Neural cell (in vitro differentiated cells): ENCODE measurements at regions not wholly inside any gene's neighbourhood (a gene's known extent, or its start where the extent isn't known, plus 50 kb on each side); places are given as distances from the start of the nearest gene placed in this dataset.

Experiments
- H2AFZ ChIP-seq: fragments of 200-600, 300-800 bp; sonication (generic), shearing (Covaris generic); 2 replicates; pipeline ENCODE4 v1.6.0; 2014; ENCODE audit warnings: low read depth, mild to moderate bottlenecking, antibody characterized with exemption, low read length, moderate library complexity
- H3F3A ChIP-seq: fragments of 200-600 bp; shearing (Covaris generic); 2 replicates; pipeline ENCODE4 v1.6.1; 2016; ENCODE audit warnings: mild to moderate bottlenecking, moderate library complexity, mixed read lengths, antibody characterized with exemption, low read length; ENCODE audit not compliant: insufficient read depth, poor library complexity, severe bottlenecking
- H3K27ac ChIP-seq: fragments of 200-600, 300-800 bp; sonication (generic), shearing (Covaris generic); 2 replicates; pipeline ENCODE4 v1.5.1; 2014; ENCODE audit warnings: mild to moderate bottlenecking, low read length, moderate library complexity
- H3K27me3 ChIP-seq: fragments of 300-800, 200-600 bp; sonication (generic), shearing (Covaris generic); 2 replicates; pipeline ENCODE4 v1.6.0; 2014; ENCODE audit warnings: mild to moderate bottlenecking, low read depth, low read length, moderate library complexity; ENCODE audit not compliant: insufficient read depth
- H3K36me3 ChIP-seq: fragments of 300-800, 200-600 bp; sonication (generic), shearing (Covaris generic); 2 replicates; pipeline ENCODE4 v1.5.1; 2014; ENCODE audit warnings: mild to moderate bottlenecking, antibody characterized with exemption, low read length, moderate library complexity; ENCODE audit not compliant: insufficient read depth
- H3K4me2 ChIP-seq: fragments of 300-800, 200-600 bp; sonication (generic), shearing (Covaris generic); 2 replicates; pipeline ENCODE4 v1.6.0; 2014; ENCODE audit warnings: mild to moderate bottlenecking, low read length
- H3K4me3 ChIP-seq: fragments of 300-800, 200-600 bp; sonication (generic), shearing (Covaris generic); 2 replicates; pipeline ENCODE4 v1.5.1; 2014; ENCODE audit warnings: mild to moderate bottlenecking, low read length, moderate library complexity
- H3K79me2 ChIP-seq: fragments of 200-600 bp; shearing (Covaris generic); replicated peaks from 2 replicates; pipeline ENCODE4 v1.6.0; 2014; ENCODE audit warnings: mild to moderate bottlenecking, low read length, moderate library complexity; ENCODE audit not compliant: insufficient read depth
- H3K9ac ChIP-seq: fragments of 300-800, 200-600 bp; sonication (generic), shearing (Covaris generic); 2 replicates; pipeline ENCODE4 v1.6.1; 2016; ENCODE audit warnings: mild to moderate bottlenecking, low read length, mixed read lengths
- H3K9me2 ChIP-seq: fragments of 200-600 bp; shearing (Covaris generic); 2 replicates; pipeline ENCODE4 v1.6.1; 2016; ENCODE audit warnings: mild to moderate bottlenecking, low read length, mixed read lengths; ENCODE audit not compliant: insufficient read depth
- H3K9me3 ChIP-seq: fragments of 200-600, 300-800 bp; sonication (generic), shearing (Covaris generic); 2 replicates; pipeline ENCODE4 v1.6.1; 2016; ENCODE audit warnings: mild to moderate bottlenecking, mixed run types, low read length, moderate library complexity, mixed read lengths
- H4K20me1 ChIP-seq: fragments of 200-600 bp; shearing (Covaris generic); 2 replicates; pipeline ENCODE4 v1.6.1; 2016; ENCODE audit warnings: mild to moderate bottlenecking, mixed run types; ENCODE audit not compliant: insufficient read depth
- EP300 ChIP-seq: fragments of 450-650 bp; conservative IDR thresholded peaks from 2 replicates; pipeline ENCODE4 v1.6.1; 2014; ENCODE audit warnings: antibody characterized with exemption, mild to moderate bottlenecking, moderate library complexity; ENCODE audit not compliant: poor library complexity, severe bottlenecking
- EZH2 ChIP-seq: fragments of 200-600, 300-800 bp; shearing (Covaris generic), sonication (generic); IDR thresholded peaks from 2 replicates; pipeline ENCODE4 v1.6.1; 2014; ENCODE audit warnings: antibody characterized with exemption, low read length, borderline replicate concordance, mild to moderate bottlenecking; ENCODE audit not compliant: insufficient read depth, poor library complexity, severe bottlenecking
- MXI1 ChIP-seq: fragments of 450-650 bp; conservative IDR thresholded peaks from 2 replicates; pipeline ENCODE4 v1.6.1; 2014; ENCODE audit warnings: antibody characterized with exemption, mild to moderate bottlenecking; ENCODE audit not compliant: poor library complexity, severe bottlenecking
- POLR2AphosphoS5 ChIP-seq: IDR thresholded peaks from 2 replicates; pipeline ENCODE4 v1.6.1; 2012
- RAD21 ChIP-seq: fragments of 450-650 bp; conservative IDR thresholded peaks from 2 replicates; pipeline ENCODE4 v1.6.1; 2014; ENCODE audit warnings: antibody characterized with exemption, mild to moderate bottlenecking, moderate library complexity
- SMC3 ChIP-seq: fragments of 450-650 bp; conservative IDR thresholded peaks from 2 replicates; pipeline ENCODE4 v1.6.1; 2014; ENCODE audit warnings: antibody characterized with exemption, mild to moderate bottlenecking, moderate library complexity; ENCODE audit not compliant: poor library complexity
- TAF1 ChIP-seq: IDR thresholded peaks from 2 replicates; pipeline ENCODE4 v1.6.1; 2012; ENCODE audit warnings: low read depth
- TF ChIP-seq, protein P1 (sequence below): fragments of 450-650 bp; IDR thresholded peaks from 2 replicates; pipeline ENCODE4 v1.5.1; 2014; ENCODE audit warnings: antibody characterized with exemption, mild to moderate bottlenecking, moderate library complexity; ENCODE audit not compliant: poor library complexity, severe bottlenecking
- TF ChIP-seq, protein P2 (sequence below): IDR thresholded peaks from 2 replicates; pipeline ENCODE4 v1.6.1; 2012; ENCODE audit warnings: borderline replicate concordance

DNA sequence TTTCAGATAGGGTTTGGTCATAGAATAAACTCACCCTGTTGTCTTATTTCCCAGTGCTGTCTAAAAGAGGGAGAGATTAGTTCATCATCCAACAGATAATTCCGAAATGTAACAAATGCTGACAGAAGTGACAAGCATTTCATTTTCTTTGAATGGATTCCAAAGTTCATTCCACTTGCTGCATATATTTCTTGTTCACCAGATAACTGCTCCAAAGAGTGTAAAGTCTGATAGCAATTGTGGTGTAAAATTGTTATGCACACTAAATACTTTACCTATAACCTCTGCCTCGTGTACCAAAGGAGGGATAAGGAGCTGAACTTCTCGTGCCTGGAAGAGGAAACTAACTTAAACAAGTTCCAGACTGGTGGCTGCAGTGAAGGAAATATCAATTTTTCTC is 290.0 kb upstream of the ADAMTSL1 start:
- no peak overlapping the region for H3K27ac ChIP-seq
- no peaks in the 10 kb centered on the region for H3K36me3 ChIP-seq
- TF ChIP-seq POLR2AphosphoS5 (no peak), EP300 (no peak), TAF1 (no peak), RAD21 (no peak), SMC3 (no peak), EZH2 (no peak)
- TF ChIP-seq, protein P1, sequence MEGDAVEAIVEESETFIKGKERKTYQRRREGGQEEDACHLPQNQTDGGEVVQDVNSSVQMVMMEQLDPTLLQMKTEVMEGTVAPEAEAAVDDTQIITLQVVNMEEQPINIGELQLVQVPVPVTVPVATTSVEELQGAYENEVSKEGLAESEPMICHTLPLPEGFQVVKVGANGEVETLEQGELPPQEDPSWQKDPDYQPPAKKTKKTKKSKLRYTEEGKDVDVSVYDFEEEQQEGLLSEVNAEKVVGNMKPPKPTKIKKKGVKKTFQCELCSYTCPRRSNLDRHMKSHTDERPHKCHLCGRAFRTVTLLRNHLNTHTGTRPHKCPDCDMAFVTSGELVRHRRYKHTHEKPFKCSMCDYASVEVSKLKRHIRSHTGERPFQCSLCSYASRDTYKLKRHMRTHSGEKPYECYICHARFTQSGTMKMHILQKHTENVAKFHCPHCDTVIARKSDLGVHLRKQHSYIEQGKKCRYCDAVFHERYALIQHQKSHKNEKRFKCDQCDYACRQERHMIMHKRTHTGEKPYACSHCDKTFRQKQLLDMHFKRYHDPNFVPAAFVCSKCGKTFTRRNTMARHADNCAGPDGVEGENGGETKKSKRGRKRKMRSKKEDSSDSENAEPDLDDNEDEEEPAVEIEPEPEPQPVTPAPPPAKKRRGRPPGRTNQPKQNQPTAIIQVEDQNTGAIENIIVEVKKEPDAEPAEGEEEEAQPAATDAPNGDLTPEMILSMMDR: no peak
- H3K9me2 ChIP-seq: no peaks in the 10 kb centered on the region
- no peaks in the 10 kb centered on the region for H3K9me3 ChIP-seq
- H2AFZ ChIP-seq: no peak overlapping the region
- H3K27me3 ChIP-seq: no peaks in the 10 kb centered on the region
- no peak overlapping the region for H3K4me2 ChIP-seq
- no peaks in the 10 kb centered on the region for H4K20me1 ChIP-seq
- no peaks in the 10 kb centered on the region for H3F3A ChIP-seq
- no peak overlapping the region for H3K9ac ChIP-seq
- no peak overlapping the region for H3K4me3 ChIP-seq
- no peaks in the 10 kb centered on the region for H3K79me2 ChIP-seq

DNA sequence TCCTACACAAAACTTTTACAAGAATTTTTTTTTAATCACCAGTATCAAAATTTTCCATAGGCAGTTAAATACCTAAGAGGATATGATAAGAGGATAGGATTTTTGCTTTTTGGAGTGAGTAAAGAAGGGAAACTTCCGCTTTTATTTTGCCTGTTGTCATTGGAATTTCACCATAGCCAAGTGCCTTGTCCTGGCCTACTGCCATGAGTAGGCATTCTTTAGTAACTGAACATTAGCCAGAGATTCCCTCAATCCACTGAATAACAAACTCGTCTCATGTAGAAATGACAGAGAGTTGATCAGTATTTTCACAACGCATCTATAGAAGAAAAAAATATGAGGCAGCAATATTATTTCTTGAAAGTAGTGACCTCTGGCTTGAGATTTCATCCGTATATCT is 289.6 kb upstream of the ADAMTSL1 start:
- Histone ChIP-seq H4K20me1 (no peaks in the 10 kb centered on the region), H3K9me2 (no peaks in the 10 kb centered on the region), H2AFZ (no peak overlapping the region), H3K9ac (no peak overlapping the region), H3F3A (no peaks in the 10 kb centered on the region), H3K9me3 (no peaks in the 10 kb centered on the region), H3K27ac (no peak overlapping the region), H3K27me3 (no peaks in the 10 kb centered on the region), H3K79me2 (no peaks in the 10 kb centered on the region), H3K4me3 (no peak overlapping the region), H3K36me3 (no peaks in the 10 kb centered on the region), H3K4me2 (no peak overlapping the region)
- TF ChIP-seq RAD21: no peak
- no peak for TF ChIP-seq SMC3
- TF ChIP-seq, protein P1: no peak
- no peak for TF ChIP-seq EZH2
- no peak for TF ChIP-seq POLR2AphosphoS5

DNA sequence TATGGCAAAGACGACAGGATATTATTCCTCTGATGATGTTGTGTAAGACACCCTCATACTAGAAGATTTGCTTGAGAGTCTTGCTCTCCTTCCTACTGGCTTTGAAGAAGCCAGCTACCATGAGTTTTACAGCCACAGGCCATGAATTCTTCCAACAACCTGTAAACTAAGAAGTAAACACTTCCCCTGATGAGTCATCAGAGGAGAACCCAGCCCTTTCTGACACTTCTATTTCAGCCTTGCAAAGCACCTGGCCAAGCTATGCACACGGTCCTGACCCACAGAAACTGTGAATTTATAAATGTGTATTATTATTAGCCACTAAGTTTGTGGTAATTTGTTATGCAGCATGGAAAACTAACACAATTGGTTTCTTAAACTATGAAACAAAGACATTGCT is 288.8 kb upstream of the ADAMTSL1 start:
- H3K9ac ChIP-seq: no peak overlapping the region
- no peak overlapping the region for H3K4me2 ChIP-seq
- H2AFZ ChIP-seq: no peak overlapping the region
- H4K20me1 ChIP-seq: no peaks in the 10 kb centered on the region
- H3K9me3 ChIP-seq: no peaks in the 10 kb centered on the region
- no peaks in the 10 kb centered on the region for H3K36me3 ChIP-seq
- TF ChIP-seq MXI1 (no peak), SMC3 (no peak), RAD21 (no peak), EP300 (no peak), TAF1 (no peak)
- TF ChIP-seq, protein P2, sequence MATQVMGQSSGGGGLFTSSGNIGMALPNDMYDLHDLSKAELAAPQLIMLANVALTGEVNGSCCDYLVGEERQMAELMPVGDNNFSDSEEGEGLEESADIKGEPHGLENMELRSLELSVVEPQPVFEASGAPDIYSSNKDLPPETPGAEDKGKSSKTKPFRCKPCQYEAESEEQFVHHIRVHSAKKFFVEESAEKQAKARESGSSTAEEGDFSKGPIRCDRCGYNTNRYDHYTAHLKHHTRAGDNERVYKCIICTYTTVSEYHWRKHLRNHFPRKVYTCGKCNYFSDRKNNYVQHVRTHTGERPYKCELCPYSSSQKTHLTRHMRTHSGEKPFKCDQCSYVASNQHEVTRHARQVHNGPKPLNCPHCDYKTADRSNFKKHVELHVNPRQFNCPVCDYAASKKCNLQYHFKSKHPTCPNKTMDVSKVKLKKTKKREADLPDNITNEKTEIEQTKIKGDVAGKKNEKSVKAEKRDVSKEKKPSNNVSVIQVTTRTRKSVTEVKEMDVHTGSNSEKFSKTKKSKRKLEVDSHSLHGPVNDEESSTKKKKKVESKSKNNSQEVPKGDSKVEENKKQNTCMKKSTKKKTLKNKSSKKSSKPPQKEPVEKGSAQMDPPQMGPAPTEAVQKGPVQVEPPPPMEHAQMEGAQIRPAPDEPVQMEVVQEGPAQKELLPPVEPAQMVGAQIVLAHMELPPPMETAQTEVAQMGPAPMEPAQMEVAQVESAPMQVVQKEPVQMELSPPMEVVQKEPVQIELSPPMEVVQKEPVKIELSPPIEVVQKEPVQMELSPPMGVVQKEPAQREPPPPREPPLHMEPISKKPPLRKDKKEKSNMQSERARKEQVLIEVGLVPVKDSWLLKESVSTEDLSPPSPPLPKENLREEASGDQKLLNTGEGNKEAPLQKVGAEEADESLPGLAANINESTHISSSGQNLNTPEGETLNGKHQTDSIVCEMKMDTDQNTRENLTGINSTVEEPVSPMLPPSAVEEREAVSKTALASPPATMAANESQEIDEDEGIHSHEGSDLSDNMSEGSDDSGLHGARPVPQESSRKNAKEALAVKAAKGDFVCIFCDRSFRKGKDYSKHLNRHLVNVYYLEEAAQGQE: no peak
- TF ChIP-seq, protein P1: no peak
- H3K9me2 ChIP-seq: no peaks in the 10 kb centered on the region
- no peaks in the 10 kb centered on the region for H3K27me3 ChIP-seq
- no peak overlapping the region for H3K4me3 ChIP-seq
- H3K27ac ChIP-seq: no peak overlapping the region
- H3F3A ChIP-seq: no peaks in the 10 kb centered on the region
- no peaks in the 10 kb centered on the region for H3K79me2 ChIP-seq
